Stimulated activated CD4-positive, alpha-beta T cell treated with anti-CD3 and anti-CD28 coated beads, Interleukin-4, amount 100 ng/mL, for 4 hours (primary cell): ENCODE measurements at regions not wholly inside any gene's neighbourhood (a gene's known extent, or its start where the extent isn't known, plus 50 kb on each side); places are given as distances from the start of the nearest gene placed in this dataset.

Experiments
- DNase-seq, 2 experiments: peaks; one replicate each; pipeline ENCODE4 v3.0.0-alpha.2; 2020

GRCh38 chr9:27755846-27756245 lies 182.6 kb upstream of the C9orf72 start:
- no peak for DNase-seq

DNA sequence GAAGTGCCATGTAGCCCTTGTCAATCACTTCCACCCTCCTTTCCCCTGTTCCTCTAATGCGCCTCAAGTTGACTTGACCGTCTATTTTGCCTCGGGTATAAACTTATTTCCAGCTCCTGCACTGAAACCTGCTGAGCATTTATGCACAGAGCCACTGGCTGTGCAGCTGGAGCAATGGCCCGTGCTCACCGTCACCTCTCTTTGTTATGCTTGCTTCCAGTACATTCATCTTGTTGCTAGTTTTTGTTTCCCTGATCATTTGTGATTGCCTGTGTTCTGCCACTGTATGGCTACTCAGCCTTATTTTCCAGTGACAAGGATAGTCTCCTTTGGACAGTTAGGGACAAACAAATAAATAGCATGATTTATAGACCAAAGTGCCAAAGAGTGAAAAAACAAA lies 183.1 kb upstream of the C9orf72 start:
- DNase-seq: no peak

- no peak for DNase-seq
These were observed 190.6 kb upstream of the C9orf72 start for GRCh38 chr9:27763831-27764230.

- no peak for DNase-seq
These were observed 192.2 kb upstream of the C9orf72 start for GRCh38 chr9:27765266-27766072.

DNA sequence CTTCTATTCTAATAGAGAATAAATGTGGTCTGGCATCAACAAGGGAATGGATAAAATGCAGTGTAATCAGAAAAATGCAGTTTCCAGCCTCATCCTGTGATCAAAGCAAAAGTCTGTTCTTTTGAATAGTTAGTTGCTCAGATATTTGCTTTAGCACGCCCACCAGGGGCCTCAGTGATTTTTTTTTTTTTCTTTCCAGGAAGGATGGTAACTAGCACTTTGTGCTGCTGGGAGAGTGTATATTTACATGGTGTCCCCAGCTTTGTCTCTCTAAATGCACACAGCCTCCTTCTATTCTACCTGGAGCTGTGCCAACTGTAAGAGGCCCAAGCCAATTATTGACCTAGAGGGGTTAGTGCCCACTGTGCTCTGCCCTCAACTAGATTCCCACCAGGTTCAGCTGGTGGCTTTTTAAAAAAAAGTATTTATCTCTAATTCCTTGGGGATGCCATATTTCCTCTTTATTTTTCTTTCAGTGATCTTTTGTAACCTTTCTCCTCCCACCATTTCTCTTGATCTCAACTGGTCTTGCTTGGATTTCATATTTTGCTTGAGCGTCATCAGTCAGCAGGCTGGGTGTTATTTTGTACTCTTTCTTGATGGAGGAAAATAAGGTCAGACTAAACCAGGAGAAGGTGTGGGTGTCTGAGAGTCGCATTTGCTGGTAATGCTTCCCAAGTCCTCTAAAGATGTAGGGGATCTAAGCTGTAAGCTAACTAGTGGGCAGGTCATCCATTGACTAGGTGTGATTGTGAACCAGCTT lies 193.0 kb upstream of the C9orf72 start:
- no peak for DNase-seq

GRCh38 chr9:27768781-27769180 lies 195.5 kb upstream of the C9orf72 start:
- DNase-seq: no peak

GRCh38 chr9:27770541-27770940 lies 197.3 kb upstream of the C9orf72 start:
- no peak for DNase-seq

DNA sequence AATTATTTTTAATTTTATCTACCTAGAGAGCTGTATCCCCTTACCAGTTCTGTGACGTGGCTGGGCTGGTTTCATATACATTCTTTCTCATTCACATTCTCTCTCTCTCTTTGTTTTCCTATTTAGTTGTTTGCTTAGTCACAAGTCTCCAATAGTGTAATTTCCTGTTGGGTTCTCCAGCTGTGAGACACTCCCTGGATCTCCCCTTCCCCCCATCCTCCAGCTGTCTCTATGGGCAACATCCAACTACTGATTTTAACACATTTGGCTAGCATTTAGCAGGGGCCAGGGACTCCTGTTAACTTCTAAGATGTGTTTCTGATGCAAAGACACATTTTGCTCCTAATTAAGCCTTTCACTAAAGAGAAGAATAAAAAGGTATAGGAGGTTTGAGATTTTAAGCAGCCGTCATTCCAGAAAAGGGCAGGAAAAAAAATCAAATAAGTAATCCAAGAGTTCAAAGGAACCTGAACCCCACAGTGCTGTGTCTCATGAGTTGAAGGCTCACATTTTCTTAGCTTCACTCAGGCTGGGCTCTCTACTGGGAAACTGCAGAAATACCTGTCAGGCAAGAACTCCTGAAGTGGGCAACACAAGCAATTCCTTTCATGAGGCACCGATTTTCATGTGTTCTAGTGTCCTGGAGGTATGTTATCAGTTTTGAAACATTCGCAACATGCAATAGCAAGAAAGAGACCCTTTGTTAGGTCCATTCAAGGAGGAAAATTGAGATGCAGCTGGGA lies 198.7 kb upstream of the C9orf72 start:
- DNase-seq: no peak

GRCh38 chr9:27784847-27785713 lies 211.8 kb upstream of the C9orf72 start:
- no peak for DNase-seq

GRCh38 chr9:27785714-27786100 lies 212.4 kb upstream of the C9orf72 start:
- DNase-seq: no peak

GRCh38 chr9:27787891-27788290 lies 214.6 kb upstream of the C9orf72 start:
- no peak for DNase-seq

GRCh38 chr9:27791311-27791710 lies 218.0 kb upstream of the C9orf72 start:
- no peak for DNase-seq

GRCh38 chr9:27792971-27793689 lies 219.8 kb upstream of the C9orf72 start:
- no peak for DNase-seq

- no peak for DNase-seq
These were observed 226.0 kb upstream of the C9orf72 start for GRCh38 chr9:27799326-27799725.

DNA sequence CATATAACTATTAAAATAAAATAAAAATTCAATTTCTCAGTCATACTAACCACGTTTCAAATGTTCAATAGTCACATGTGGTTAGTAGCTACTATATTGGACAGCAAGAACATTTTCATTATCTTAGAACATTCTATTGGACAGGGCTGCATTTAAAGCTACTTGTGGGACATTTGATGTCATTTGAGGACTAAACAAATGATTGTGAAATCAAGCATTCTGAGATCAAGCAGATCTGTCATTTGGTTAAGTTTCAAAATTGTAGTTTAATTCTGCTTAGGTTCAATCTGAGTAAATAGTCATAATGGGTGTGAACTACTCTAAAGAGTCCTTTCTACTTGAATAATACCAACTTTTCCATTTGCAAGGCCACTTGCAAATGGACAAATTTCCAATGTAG lies 226.9 kb upstream of the C9orf72 start:
- no peak for DNase-seq

- DNase-seq: no peak
These were observed 227.6 kb upstream of the C9orf72 start for GRCh38 chr9:27800692-27801370.

- no peak for DNase-seq
These were observed 228.3 kb upstream of the C9orf72 start for GRCh38 chr9:27801545-27801944.

GRCh38 chr9:27802418-27802817 lies 229.1 kb upstream of the C9orf72 start:
- DNase-seq: no peak

- DNase-seq: no peak
These were observed 235.6 kb upstream of the C9orf72 start for GRCh38 chr9:27808864-27809263.

DNA sequence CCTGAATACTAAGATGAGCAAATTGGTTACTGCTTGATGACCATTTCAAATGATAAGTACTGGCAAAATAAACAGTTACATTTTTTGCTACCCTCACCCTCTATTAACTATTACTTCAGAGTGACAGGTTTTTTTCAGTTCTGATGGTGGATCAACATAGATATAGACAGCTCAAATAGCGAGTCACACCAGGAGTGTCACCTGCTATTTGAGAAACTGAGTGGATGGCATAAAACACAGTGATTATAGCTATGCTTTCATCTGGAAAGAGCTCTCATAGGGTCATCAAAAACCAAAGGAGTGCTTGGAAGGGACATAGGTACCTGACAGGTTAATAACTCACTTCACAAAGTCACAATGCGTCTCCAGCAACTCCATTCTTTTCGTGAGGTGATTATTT lies 244.5 kb upstream of the C9orf72 start:
- DNase-seq: no peak

GRCh38 chr9:27818348-27818747 lies 245.1 kb upstream of the C9orf72 start:
- no peak for DNase-seq
